Thyroid gland (tissue), 4 donors: ENCODE measurements at regions not wholly inside any gene's neighbourhood (a gene's known extent, or its start where the extent isn't known, plus 50 kb on each side); places are given as distances from the start of the nearest gene placed in this dataset.

Source experiments
- POLR2A ChIP-seq, 2 donors: fragments of 450-650 bp; IDR thresholded peaks; one replicate each; pipeline ENCODE4 v1.6.1; 2017; ENCODE audit warnings: antibody characterized with exemption in 2 of 2, mild to moderate bottlenecking in 2 of 2, moderate library complexity in 1 of 2
- TF ChIP-seq, protein P1 (sequence below), 6 experiments: fragments of 200-600 bp in 3 of 6; fragments of 450-650 bp in 3 of 6; sonication (generic) in 3 of 6; IDR thresholded peaks; one replicate each; pipeline ENCODE4 v1.5.1; 2016 to 2019; ENCODE audit warnings: antibody characterized with exemption in 6 of 6, mild to moderate bottlenecking in 2 of 6, inconsistent platforms in 1 of 6, moderate library complexity in 1 of 6

GRCh38 chr16:54862529-54862928 lies 68.1 kb upstream of the IRX5 start:
- TF ChIP-seq, protein P1, sequence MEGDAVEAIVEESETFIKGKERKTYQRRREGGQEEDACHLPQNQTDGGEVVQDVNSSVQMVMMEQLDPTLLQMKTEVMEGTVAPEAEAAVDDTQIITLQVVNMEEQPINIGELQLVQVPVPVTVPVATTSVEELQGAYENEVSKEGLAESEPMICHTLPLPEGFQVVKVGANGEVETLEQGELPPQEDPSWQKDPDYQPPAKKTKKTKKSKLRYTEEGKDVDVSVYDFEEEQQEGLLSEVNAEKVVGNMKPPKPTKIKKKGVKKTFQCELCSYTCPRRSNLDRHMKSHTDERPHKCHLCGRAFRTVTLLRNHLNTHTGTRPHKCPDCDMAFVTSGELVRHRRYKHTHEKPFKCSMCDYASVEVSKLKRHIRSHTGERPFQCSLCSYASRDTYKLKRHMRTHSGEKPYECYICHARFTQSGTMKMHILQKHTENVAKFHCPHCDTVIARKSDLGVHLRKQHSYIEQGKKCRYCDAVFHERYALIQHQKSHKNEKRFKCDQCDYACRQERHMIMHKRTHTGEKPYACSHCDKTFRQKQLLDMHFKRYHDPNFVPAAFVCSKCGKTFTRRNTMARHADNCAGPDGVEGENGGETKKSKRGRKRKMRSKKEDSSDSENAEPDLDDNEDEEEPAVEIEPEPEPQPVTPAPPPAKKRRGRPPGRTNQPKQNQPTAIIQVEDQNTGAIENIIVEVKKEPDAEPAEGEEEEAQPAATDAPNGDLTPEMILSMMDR (IDR thresholded peaks at IDR 0.05): no peak
- no peak for TF ChIP-seq POLR2A (IDR thresholded peaks at IDR 0.05)
